CD1c-positive myeloid dendritic cell (primary cell): ENCODE measurements at regions not wholly inside any gene's neighbourhood (a gene's known extent, or its start where the extent isn't known, plus 50 kb on each side); places are given as distances from the start of the nearest gene placed in this dataset.
"Not testable (repeated sequence)": the region's sequence is repeated elsewhere in the genome, so short reads cannot be mapped to it uniquely, and the experiment has no call there.

Experiments
- DNase-seq: peaks from one replicate; pipeline ENCODE4 v3.0.0-alpha.2; 2016; ENCODE audit errors: extremely low spot score

DNA sequence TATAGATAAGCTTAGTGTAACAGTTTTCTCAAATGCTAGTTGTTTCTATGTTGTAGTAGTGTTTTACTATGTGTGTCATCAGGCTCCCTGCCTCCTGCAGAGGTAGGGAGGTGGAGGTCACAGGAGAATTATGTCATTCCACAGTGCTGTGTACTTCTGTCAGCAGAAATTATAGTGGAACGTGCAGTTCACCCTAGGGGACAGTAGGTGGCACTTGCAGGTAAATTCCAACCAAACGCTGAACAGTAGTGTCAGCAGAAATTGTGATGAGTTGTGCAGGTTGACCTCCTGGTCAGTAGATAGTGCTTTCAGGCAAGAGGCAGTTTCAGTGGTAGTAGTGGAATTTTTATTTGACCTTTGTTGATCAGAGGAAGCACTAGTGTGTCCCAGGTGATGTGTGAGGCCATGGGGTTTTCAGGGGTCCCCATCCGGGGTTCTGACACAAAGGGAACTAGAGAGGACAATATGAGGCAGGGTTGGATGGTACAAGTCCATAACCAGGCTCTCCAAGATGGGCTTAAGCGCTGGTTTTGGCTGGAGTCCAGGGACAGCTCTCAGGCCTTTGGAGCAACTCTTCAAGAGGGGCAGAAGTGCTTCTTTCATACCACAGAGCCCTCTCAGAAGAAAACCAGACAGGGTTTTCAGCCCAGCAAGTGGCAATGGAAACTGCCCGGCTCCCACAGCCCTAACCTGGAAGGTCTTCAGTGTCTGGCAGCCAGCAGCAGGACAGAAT is 402.9 kb downstream of the CYLC2 start:
- DNase-seq: peak; percentile 17

- no peak for DNase-seq
Measured at GRCh38 chr9:103399535-103399934, 404.4 kb downstream of the CYLC2 start.

DNA sequence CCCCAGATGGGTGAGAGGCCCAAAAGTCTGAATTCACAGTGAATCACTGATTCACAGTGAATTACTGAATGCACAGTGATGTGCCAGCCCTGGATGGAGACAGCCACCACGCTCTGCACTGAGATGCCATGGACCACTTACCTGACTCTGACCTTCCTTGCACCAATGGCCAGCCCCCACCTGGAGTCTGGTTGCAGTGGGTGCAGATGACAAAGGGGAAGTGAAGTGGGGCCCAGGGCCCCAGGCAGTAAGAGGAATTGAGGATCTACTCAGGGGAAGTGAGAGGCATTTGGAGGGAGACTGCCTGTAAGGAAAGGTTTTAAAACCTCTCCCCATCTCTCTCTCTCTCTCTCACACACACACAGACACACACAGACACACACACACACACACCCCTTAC is 412.1 kb downstream of the CYLC2 start:
- DNase-seq: no peak

DNA sequence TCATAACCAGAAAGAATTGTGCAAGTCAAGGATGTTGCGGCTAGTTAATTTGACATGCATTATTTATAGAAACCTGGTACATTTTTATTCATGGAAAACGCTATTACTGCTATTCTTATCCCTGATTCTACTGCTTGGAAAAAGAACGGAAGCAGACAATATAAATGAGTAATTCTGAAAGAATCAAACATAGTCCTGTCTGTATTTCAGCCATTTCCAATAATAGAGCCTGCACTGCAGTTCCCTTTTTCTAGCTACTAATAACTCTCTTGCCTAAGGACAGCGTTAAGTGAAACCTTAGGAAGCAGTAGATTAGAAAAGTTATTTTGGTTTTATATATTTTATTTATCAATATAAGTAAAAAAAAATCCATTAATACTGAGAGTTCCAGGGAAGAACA is 414.9 kb downstream of the CYLC2 start:
- no peak for DNase-seq

GRCh38 chr9:103427696-103428095 is 432.6 kb downstream of the CYLC2 start:
- DNase-seq: no peak

- no peak for DNase-seq
Measured at GRCh38 chr9:103430469-103430868, 435.3 kb downstream of the CYLC2 start.

DNA sequence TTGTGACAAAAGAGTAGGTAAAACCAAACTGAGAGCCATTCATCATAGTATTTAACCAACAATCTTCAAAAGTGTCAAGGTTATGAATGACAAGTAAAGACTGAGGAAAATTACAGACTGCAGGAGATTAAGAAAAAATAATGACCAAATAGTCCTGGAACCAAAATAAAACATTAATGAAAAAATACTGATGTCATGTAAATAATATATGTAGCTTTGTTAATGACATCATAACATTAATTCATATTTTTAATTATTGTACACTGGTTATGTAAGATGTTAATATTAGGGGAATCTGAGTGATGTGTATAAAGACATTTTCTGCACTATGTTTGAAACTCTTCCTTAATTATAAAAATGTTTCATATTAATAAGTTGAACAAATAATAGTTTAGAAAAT is 436.7 kb downstream of the CYLC2 start:
- no peak for DNase-seq

- DNase-seq: no peak
Measured at GRCh38 chr9:103444176-103444575, 449.0 kb downstream of the CYLC2 start.

DNA sequence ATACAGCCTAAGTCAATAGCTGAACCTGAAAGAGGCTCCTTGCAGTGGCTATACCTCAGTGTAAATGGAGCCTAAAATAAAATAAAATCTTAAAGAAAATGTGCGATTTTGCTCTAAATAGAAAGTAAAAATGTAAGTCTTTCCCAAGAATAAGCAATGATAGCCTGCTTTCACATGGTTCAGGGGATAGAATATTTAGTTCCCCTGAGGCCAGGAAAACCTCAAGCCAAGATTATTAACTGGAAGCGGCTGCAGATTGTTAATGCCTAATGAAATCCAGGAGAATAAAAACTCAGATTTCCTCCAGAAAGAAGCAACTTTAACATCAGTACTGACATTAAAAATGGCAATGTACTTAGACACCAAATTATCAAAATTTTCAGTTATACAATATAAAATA is 463.7 kb downstream of the CYLC2 start:
- no peak for DNase-seq

DNA sequence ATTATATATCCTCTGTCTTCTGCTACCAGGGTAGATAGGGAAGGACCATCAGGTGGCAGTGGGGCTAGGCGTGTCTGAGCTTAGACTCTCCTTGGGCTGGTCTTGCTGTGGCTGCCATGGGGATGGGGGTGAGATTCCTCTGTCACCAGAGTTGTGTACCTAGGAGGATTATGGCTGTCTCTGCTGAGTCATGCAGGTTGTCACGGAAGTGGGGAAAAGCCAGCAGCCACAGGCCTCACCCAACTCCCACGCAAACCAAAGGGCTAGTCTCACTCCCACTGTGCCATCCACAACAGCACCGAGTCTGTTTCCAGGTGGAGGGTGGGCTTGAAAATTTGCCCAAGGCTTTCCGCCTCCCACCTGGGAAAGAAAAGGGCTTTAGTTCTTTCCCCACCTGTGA is 476.1 kb downstream of the CYLC2 start:
- no peak for DNase-seq

DNA sequence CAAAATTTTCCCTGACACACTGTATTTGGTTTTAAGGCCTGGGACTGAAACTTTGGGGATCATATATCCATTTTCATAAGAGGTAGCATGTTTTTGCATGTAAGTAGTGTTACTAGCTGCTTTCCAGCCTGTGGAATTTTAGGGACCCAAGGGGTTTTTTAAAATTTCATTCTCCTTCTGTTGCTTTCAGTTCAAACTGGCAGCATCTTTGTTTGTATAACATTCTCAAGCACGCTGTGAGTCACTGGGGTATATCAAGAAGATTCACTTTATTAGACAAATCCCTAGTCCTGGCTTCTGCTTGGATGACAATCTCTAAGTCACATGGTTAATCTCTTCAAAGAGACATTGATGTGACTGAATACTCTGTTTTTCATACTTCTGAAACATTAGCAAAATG is 479.0 kb downstream of the CYLC2 start:
- no peak for DNase-seq

DNA sequence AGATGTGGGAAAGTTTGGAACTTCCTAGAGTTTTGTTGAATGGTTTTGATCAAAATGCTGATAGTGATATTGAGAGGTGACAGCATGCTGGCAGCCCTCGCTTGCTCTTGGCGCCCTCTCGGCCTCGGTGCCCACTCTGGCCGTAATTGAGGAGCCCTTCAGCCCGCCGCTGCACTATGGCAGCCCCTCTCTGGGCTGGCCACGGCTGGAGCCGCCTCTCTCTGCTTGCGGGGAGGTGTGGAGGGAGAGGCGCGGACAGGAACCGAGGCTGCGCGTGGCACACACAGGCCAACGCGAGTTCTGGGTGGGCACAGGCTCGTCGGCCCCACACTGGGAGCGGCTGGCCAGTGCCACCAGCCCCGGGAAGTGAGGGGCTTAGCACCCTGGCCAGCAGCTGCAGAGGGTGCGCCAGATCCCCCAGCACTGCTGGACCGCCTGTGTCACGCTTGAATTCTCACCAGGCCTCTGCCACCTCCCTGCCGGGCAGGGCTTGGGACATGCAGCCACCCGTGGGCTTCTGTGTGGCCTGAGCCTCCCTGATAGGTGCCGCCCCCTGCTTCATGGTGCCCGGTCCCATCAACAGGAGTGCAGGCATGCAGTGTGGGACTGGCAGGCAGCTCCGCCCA is 488.5 kb downstream of the CYLC2 start:
- DNase-seq: no peak

DNA sequence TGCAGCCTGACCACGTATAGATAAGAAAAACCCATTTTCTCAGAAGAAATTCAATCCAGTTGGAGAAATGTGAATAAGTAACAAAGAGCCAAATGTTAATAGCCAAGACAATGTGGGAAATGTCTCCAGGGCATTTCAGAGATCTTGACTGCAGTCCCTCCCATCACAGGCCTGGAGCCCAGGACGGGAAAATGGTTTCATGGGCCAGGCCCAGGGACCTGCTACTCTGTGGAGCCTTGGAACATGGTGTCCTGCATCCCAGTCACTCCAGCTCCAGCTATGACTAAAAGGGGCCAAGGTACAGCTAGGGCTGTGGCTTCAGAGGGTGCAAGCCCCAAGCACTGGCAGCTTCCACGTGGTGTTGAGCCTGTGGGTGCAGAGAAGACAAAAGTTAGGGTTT is 490.0 kb downstream of the CYLC2 start:
- DNase-seq: no peak

GRCh38 chr9:103514767-103515166 is 519.6 kb downstream of the CYLC2 start:
- DNase-seq: no peak

- no peak for DNase-seq
Measured at GRCh38 chr9:103522409-103522808, 527.3 kb downstream of the CYLC2 start.

DNA sequence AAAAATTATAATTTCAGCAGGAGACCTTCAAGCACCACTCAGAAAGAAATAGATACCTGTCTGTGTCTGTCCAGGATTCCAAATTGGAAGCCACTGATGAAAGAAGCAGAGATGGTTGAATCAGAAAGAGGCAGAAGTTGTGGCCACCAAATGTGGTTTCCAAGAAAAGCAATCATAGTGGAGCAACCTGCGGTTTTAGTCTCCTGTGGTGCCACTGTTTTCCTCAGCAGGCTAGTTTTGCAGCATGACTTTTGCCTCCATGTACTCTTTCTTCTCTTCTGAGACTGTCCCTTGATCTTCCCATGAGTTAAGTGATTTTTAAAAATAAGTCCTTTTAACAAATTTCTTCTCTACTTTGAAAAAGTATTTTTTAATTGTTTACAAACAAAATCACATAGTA is 535.8 kb downstream of the CYLC2 start:
- no peak for DNase-seq

GRCh38 chr9:103533318-103533717 is 538.2 kb downstream of the CYLC2 start:
- no peak for DNase-seq

GRCh38 chr9:103537426-103537825 is 542.3 kb downstream of the CYLC2 start:
- DNase-seq: no peak

- no peak for DNase-seq
Measured at GRCh38 chr9:103545260-103545659, 548.8 kb upstream of the SMC2 start.

- no peak for DNase-seq
Measured at GRCh38 chr9:103552712-103553111, 541.4 kb upstream of the SMC2 start.

GRCh38 chr9:103574056-103574455 is 520.1 kb upstream of the SMC2 start:
- no peak for DNase-seq

DNA sequence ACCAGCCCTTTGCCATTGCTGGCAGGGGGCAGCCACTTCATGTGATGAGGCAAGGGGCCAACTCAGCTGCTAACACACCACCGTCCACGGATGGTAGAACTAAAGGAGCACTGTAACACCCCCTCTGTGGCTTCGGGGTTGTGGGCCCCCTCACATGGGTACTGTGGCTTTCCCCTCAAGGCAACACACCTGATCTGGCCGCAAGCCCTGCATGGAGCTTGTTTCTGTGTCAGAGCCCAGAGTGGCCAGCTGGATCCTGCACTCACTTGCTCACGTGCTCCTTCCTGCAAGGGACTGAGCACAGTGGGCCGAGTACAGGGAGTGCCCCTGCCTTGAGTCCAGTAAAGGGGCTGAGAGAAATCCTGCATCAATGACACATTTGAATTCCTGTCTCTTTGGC is 507.4 kb upstream of the SMC2 start:
- no peak for DNase-seq

DNA sequence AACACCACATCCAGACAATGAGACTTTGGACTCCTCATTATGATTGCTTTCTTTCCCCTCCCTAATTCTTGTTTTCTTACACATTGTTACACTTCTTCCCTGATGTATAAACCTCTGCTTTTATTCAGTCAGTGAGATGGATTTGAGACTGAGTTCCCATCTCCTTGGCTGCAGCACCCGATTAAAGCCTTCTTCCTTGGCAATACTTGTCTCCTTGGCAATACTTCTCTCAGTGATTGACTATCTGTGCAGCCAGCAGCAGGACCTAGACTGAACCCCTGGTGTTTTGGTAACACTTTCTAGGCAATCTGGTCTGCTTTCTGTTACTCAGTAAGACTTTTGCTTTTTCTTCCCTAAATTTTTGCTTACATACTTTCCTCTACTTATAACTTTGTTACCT is 492.8 kb upstream of the SMC2 start:
- DNase-seq: no peak

DNA sequence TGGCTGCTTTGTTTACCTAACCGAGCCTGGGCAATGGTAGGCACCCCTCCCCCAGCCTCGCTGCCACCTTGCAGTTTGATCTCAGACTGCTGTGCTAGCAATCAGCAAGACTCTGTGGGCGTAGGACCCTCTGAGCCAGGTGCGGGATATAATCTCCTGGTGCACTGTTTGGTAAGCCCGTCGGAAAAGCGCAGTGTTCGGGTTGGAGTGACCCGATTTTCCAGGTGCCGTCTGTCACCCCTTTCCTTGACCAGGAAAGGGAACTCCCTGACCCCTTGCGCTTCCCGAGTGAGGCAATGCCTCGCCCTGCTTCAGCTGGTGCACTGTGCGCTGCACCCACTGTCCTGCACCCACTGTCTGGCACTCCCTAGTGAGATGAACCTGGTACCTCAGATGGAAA is 482.2 kb upstream of the SMC2 start:
- DNase-seq: not testable (repeated sequence)
